HepG2 (cell line): ENCODE measurements at regions not wholly inside any gene's neighbourhood (a gene's known extent, or its start where the extent isn't known, plus 50 kb on each side); places are given as distances from the start of the nearest gene placed in this dataset.

Source experiments
- ATF7 ChIP-seq, 2 experiments: fragments of 450-650 bp in 1 of 2; sonication (generic) in 1 of 2; formaldehyde crosslinking in 1 of 2; IDR thresholded peaks; 2 replicates each; pipeline versions ENCODE4 v1.4.0 to v1.6.1; 2016 to 2020; ENCODE audit warnings: antibody characterized with exemption in 1 of 2, mild to moderate bottlenecking in 1 of 2, missing genetic modification reagents in 1 of 2
- BCLAF1 ChIP-seq: fragments of 450-650 bp; IDR thresholded peaks from 2 replicates; pipeline ENCODE4 v1.6.1; 2017; ENCODE audit warnings: mild to moderate bottlenecking
- CREM ChIP-seq, 2 experiments: sonication (generic) in 1 of 2; formaldehyde crosslinking in 1 of 2; IDR thresholded peaks; 2 replicates each; pipeline versions ENCODE4 v1.4.0 to v1.6.1; 2016 to 2020; ENCODE audit warnings: antibody characterized with exemption in 1 of 2, mild to moderate bottlenecking in 1 of 2, missing genetic modification reagents in 1 of 2
- DR1 ChIP-seq: sonication (generic); formaldehyde crosslinking; IDR thresholded peaks from 2 replicates; pipeline ENCODE4 v1.8.0; 2021; ENCODE audit warnings: mild to moderate bottlenecking, missing genetic modification reagents, inconsistent platforms
- HNF4A ChIP-seq: sonication (generic); formaldehyde crosslinking; IDR thresholded peaks from 2 replicates; pipeline ENCODE4 v1.4.0; 2020; ENCODE audit warnings: missing genetic modification reagents
- LCORL ChIP-seq, 2 experiments: fragments of 450-650 bp in 1 of 2; sonication (generic) in 1 of 2; formaldehyde crosslinking in 1 of 2; IDR thresholded peaks; 2 replicates each; pipeline versions ENCODE4 v1.5.0 to v1.6.1; 2017 to 2020; ENCODE audit warnings: antibody characterized with exemption in 1 of 2, missing genetic modification reagents in 1 of 2
- MTA3 ChIP-seq: sonication (generic); formaldehyde crosslinking; IDR thresholded peaks from 2 replicates; pipeline ENCODE4 v1.4.0; 2020; ENCODE audit warnings: missing genetic modification reagents
- NCOA1 ChIP-seq: sonication (generic); formaldehyde crosslinking; IDR thresholded peaks from 2 replicates; pipeline ENCODE4 v1.9.0; 2021; ENCODE audit warnings: missing genetic modification reagents
- NFATC3 ChIP-seq: sonication (generic); formaldehyde crosslinking; IDR thresholded peaks from 2 replicates; pipeline ENCODE4 v1.5.1; 2020; ENCODE audit warnings: mild to moderate bottlenecking, missing genetic modification reagents
- PHB2 ChIP-seq: fragments of 450-650 bp; IDR thresholded peaks from 2 replicates; pipeline ENCODE4 v1.6.1; 2018; ENCODE audit not compliant: partially characterized antibody
- RARA ChIP-seq: IDR thresholded peaks from 2 replicates; pipeline ENCODE4 v1.6.1; 2016; ENCODE audit warnings: missing genetic modification reagents, missing compliant biosample characterization
- SRY ChIP-seq: sonication (generic); formaldehyde crosslinking; IDR thresholded peaks from 2 replicates; pipeline ENCODE4 v1.8.0; 2022; ENCODE audit warnings: mild to moderate bottlenecking, missing genetic modification reagents
- ZNF12 ChIP-seq: sonication (generic); formaldehyde crosslinking; IDR thresholded peaks from 2 replicates; pipeline ENCODE4 v1.5.0; 2020; ENCODE audit warnings: missing genetic modification reagents
- ZNF207 ChIP-seq: fragments of 450-650 bp; IDR thresholded peaks from 2 replicates; pipeline ENCODE4 v1.6.1; 2016; ENCODE audit warnings: antibody characterized with exemption, borderline replicate concordance
- ZNF547 ChIP-seq: sonication (generic); formaldehyde crosslinking; IDR thresholded peaks from 2 replicates; pipeline ENCODE4 v1.5.1; 2020; ENCODE audit warnings: mild to moderate bottlenecking, missing genetic modification reagents
- ZNF562 ChIP-seq: sonication (generic); formaldehyde crosslinking; IDR thresholded peaks from 2 replicates; pipeline ENCODE4 v1.8.0; 2022; ENCODE audit warnings: missing genetic modification reagents, borderline replicate concordance
- ZNF598 ChIP-seq: sonication (generic); formaldehyde crosslinking; IDR thresholded peaks from 2 replicates; pipeline ENCODE4 v1.5.1; 2020; ENCODE audit warnings: mild to moderate bottlenecking, missing genetic modification reagents, borderline replicate concordance
- ZSCAN5A ChIP-seq: sonication (generic); formaldehyde crosslinking; IDR thresholded peaks from 2 replicates; pipeline ENCODE4 v1.8.0; 2022; ENCODE audit warnings: mild to moderate bottlenecking, missing genetic modification reagents, borderline replicate concordance
- TF ChIP-seq, protein P1 (sequence below): sonication (generic); formaldehyde crosslinking; IDR thresholded peaks from 2 replicates; pipeline ENCODE4 v1.5.1; 2020; ENCODE audit warnings: mild to moderate bottlenecking, missing genetic modification reagents, moderate library complexity
- TF ChIP-seq, protein P2 (sequence below): sonication (generic); formaldehyde crosslinking; IDR thresholded peaks from 2 replicates; pipeline ENCODE4 v1.8.1; 2022; ENCODE audit warnings: low read depth, mild to moderate bottlenecking, missing genetic modification reagents

DNA sequence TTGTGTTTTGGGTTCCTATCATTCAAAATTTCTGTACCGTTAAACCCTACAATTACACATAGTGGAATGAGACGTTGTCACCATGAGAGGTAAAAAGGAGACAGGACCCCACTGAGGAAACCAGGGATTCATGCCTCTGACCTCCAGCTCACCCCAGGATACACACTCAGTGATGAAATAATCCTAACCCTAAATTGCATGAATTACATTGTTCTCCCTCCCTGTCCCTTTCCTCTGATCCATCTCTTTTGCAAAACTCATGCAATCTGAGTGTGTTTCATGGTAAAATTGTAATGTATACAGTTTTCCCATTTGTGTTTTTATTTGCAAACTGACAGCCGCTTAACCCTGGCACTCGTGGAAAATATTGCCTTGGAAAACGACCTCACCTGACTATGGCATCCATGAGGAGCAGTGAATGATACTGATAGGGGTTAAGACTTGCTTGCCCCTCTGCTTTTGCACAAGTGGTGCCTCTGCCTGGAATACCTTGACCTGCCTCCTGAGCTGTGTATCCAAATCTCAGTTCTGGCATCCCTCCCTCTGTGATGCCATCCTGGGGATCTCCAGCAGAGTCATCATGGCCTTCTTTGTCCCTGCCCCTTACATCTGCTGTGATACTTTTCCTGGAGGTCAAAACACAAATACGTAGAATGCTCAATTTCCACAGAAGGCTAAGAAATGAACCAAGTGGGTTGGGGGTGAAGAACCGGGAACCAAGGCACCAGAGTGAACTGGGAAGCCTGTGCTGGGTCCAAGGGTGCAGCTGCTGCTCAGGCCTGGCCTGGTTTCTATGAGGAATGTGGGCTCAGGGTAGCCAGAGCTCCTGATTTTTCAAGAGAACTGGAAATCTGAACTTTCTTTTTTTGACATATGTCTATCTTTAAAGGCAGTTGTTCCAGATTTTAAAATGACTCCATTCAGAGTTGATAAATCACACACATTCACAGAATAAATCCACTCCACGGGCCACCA, 211.6 kb upstream of the ZNF217 start (continued):
- TF ChIP-seq, protein P1, sequence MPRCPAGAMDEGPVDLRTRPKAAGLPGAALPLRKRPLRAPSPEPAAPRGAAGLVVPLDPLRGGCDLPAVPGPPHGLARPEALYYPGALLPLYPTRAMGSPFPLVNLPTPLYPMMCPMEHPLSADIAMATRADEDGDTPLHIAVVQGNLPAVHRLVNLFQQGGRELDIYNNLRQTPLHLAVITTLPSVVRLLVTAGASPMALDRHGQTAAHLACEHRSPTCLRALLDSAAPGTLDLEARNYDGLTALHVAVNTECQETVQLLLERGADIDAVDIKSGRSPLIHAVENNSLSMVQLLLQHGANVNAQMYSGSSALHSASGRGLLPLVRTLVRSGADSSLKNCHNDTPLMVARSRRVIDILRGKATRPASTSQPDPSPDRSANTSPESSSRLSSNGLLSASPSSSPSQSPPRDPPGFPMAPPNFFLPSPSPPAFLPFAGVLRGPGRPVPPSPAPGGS (CRISPR knock-in tag) = no peak
- TF ChIP-seq ZNF547 (CRISPR knock-in tag) (0 out of 2 replicates have a peak, but pooled peaks have one; percentile 20), ATF7 (IDR thresholded peaks at IDR 0.05) (no peak), ATF7 (CRISPR knock-in tag; IDR thresholded peaks at IDR 0.05) (no peak), ZNF562 (CRISPR knock-in tag) (no peak), DR1 (CRISPR knock-in tag) (no peak), CREM (IDR thresholded peaks at IDR 0.05) (0 out of 2 replicates have a peak, but pooled peaks have one; percentile 4), CREM (CRISPR knock-in tag; IDR thresholded peaks at IDR 0.05) (no peak), ZNF598 (CRISPR knock-in tag) (no peak), PHB2 (no peak), HNF4A (CRISPR knock-in tag) (0 out of 2 replicates have a peak, but pooled peaks have one; percentile 27), RARA (CRISPR knock-in tag) (peak; percentile 54), LCORL (IDR thresholded peaks at IDR 0.05) (no peak), LCORL (CRISPR knock-in tag; IDR thresholded peaks at IDR 0.05) (0 out of 2 replicates have a peak, but pooled peaks have one; percentile 18), ZSCAN5A (CRISPR knock-in tag) (0 out of 2 replicates have a peak, but pooled peaks have one; percentile 49), NCOA1 (CRISPR knock-in tag) (peak; percentile 78; the same call in 1 of the 2 replicates), BCLAF1 (no peak), ZNF207 (no peak), MTA3 (CRISPR knock-in tag) (no peak), NFATC3 (CRISPR knock-in tag) (0 out of 2 replicates have a peak, but pooled peaks have one; percentile 29), SRY (CRISPR knock-in tag) (no peak), ZNF12 (CRISPR knock-in tag) (no peak)
- TF ChIP-seq, protein P2, sequence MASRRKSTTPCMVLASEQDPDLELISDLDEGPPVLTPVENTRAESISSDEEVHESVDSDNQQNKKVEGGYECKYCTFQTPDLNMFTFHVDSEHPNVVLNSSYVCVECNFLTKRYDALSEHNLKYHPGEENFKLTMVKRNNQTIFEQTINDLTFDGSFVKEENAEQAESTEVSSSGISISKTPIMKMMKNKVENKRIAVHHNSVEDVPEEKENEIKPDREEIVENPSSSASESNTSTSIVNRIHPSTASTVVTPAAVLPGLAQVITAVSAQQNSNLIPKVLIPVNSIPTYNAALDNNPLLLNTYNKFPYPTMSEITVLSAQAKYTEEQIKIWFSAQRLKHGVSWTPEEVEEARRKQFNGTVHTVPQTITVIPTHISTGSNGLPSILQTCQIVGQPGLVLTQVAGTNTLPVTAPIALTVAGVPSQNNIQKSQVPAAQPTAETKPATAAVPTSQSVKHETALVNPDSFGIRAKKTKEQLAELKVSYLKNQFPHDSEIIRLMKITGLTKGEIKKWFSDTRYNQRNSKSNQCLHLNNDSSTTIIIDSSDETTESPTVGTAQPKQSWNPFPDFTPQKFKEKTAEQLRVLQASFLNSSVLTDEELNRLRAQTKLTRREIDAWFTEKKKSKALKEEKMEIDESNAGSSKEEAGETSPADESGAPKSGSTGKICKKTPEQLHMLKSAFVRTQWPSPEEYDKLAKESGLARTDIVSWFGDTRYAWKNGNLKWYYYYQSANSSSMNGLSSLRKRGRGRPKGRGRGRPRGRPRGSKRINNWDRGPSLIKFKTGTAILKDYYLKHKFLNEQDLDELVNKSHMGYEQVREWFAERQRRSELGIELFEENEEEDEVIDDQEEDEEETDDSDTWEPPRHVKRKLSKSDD (CRISPR knock-in tag) = no peak
